A172 (cell line): ENCODE measurements at regions not wholly inside any gene's neighbourhood (a gene's known extent, or its start where the extent isn't known, plus 50 kb on each side); places are given as distances from the start of the nearest gene placed in this dataset.
"Not testable (repeated sequence)": the region's sequence is repeated elsewhere in the genome, so short reads cannot be mapped to it uniquely, and the experiment has no call there.

ENCODE experiments used
- DNase-seq: peaks from one replicate; pipeline ENCODE4 v3.0.0-alpha.2; 2015; ENCODE audit warnings: low spot score

- no peak for DNase-seq
Observed at GRCh38 chr17:69669441-69670178, 255.1 kb downstream of the MAP2K6 start.

GRCh38 chr17:69672924-69673323 is 258.4 kb downstream of the MAP2K6 start:
- DNase-seq = no peak

DNA sequence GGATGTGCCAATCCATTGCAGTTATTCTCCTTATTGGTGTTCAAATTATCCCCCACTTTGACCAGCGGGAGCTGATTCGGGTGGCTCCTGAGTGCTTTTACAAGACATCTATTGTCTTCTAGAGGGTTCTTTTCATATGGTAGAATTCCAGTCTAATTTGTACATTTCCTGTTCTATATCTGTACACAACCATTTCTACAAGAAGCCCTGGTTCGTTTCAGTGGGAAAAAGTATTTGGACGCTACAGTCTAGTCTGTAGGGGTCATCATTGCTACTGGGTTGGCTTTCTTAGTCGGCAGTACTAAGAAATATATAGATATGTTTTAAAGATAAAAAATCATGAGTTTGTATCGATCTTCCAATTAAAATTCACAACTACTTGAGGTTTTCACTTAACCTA is 262.6 kb downstream of the MAP2K6 start:
- no peak for DNase-seq

DNA sequence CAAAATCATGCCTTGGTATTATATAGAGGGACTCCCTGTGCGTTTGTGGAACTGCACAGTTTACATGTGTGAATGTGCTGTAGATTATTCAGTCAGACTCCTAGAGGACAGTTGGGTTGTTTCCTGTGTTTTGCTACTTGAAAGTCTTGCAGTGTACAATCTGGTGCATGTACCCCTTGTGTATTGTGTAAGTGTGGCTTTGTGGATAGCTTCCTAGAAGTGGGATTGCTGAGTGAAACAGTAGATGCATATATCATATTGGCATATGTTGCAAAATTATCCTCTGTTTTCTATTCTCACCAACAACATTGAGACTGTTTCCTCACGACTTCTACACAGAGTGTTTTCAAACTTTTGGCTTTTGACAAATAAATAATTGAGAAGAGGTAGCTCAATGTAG is 263.7 kb downstream of the MAP2K6 start:
- no peak for DNase-seq

DNA sequence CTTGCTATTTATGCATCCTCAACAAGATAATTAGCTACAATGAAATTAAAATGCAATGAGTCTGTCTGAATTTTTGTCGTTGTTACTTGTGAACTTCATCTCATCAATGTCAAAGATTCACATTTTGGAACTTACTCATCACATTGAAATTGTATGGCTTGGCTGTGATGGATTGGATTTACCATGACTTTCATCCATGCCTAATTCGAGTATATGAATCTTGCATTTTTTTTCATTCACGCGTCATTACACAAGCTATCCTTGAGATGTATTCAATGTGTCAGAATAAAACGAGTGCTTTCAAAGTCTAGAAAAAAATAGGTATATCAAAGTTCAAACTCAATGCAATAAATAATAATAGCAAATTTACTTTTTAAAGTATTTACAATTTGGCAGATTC is 265.3 kb downstream of the MAP2K6 start:
- DNase-seq = no peak

DNA sequence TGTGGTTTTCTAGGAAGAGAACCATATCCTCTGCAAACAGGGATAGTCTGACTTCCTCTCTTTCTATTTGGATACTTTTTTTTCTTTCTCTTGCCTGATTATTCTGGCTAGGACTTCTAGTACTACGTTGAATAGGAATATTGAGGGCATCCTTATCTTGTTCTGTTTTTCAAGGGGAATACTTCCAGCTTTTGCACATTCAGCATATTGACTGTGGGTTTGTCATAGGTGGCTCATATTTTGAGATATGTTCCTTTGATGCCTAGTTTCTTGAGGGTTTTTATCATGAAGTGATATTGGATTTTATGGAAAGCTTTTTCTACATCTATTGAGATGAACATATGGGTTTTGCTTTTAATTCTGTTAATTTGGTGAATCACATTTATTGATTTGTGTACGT is 269.8 kb downstream of the MAP2K6 start:
- no peak for DNase-seq

- DNase-seq = not testable (repeated sequence)
Observed at GRCh38 chr17:69685150-69685549, 270.7 kb downstream of the MAP2K6 start.

DNA sequence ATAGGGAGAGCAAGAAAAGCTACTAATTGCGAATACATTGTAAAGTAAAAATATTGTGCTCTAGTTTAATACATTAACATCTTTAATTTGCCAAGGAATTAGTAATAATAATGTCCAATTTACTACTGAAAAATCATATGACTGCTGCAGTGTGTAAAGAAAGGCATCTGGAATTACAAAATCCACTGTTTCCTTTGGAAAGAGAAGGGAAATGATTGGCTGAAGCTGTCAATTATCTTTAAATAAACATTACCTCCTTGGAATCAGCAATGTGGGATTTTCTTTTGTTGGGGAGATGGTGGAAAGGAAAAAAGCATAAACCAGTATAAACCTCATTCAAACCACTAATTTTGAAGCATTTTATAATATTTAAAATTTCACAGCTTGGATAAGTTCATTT is 276.0 kb downstream of the MAP2K6 start:
- DNase-seq = no peak

- no peak for DNase-seq
Observed at GRCh38 chr17:69692171-69692570, 277.7 kb downstream of the MAP2K6 start.

GRCh38 chr17:69695646-69696045 is 281.1 kb downstream of the MAP2K6 start:
- no peak for DNase-seq

DNA sequence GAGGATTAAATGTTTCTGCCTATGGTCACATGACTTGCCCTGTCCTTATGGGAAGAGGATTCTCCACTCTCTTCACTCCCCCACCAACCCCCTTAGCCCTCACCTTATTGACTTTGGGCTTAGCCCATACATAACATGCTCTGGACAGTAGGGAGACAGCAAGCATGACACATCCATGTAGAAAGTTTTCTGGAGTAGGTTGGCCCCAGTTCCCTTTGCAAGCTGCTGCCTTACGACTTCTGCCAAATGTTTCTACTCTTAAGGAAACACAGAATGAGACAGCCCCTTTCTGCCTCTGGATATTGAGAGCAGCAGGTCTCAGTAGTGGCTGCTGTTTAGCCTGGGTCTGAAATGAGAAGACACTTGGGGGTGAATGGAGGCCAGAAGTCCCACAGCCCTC is 282.2 kb downstream of the MAP2K6 start:
- DNase-seq = no peak

DNA sequence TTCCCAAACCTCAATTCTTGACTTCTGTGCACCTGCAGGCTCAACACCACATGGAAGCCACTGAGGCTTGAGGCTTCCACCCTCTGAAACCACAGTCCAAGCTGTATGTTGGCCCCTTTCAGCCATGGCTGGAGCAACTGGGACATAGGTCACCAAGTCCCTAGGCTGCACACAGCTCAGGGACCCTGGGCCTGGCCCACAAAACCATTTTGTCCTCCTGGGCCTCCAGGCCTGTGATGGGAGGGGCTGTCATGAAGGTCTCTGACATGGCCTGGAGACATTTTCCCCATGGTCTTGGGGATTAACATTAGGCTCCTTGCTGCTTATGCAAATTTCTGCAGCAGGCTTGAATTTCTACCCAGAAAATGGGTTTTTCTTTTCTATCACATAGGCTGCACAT is 283.9 kb downstream of the MAP2K6 start:
- not testable (repeated sequence) for DNase-seq

GRCh38 chr17:69702078-69702477 is 287.6 kb downstream of the MAP2K6 start:
- no peak for DNase-seq

- DNase-seq = no peak
Observed at GRCh38 chr17:69703751-69704150, 289.3 kb downstream of the MAP2K6 start.

DNA sequence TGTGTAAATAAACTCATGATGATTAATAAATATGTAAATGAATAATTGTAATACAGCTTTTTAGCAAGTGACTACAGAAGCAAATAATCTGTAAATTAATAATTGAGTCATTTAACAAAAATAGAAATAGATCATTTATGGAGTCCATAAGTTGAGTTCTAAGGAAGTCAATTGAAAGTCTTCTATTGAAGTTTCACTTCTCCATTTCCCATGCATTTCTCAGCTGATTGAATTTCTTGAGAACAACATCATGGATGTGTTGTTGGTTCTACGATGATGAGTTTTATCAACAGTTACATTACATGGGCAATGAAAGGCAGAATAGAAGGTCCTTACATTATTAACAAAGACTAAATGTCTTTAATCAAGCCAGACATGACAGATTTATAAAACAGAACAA is 290.4 kb downstream of the MAP2K6 start:
- DNase-seq = no peak

DNA sequence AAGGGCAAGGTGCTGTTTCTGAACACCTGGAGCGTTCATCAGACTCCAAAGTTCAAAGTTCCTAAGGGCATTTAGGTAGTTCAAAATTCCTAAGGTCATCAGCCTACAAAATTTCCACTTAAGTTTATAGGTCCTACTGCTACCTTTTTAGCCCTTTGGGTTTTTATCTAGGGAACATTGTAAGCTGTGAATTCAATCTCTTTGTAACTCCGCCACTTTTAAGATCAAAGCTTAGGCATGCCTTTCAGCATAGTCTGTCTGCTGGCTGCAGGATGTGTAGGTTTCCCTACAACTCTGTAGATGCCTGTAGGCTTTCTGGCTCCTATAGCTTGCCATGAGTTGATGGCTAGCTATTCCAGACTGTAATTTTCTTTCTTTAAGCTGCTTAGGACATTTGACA is 291.6 kb downstream of the MAP2K6 start:
- DNase-seq = no peak

- no peak for DNase-seq
Observed at GRCh38 chr17:69709441-69709840, 294.9 kb downstream of the MAP2K6 start.

DNA sequence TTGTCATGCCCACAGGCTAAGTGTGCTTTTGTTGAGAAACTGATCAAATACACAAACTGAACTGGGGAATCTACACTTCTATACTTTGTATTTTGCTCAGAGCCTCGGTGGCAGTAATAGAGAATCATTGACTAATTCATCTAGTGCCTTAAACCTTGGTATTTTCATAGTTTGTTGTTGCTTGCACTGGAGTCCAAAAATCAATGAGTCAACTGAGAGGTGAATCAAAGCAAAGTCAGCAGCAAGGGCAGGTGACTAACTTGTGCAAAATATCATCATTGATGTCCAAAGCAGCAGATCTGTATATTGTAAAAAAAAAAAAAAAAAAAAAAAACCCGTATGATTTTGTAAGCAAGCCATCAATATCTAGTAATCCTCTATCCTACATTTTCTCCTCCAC is 296.4 kb downstream of the MAP2K6 start:
- no peak for DNase-seq

- DNase-seq = no peak
Observed at GRCh38 chr17:69711541-69711940, 297.0 kb downstream of the MAP2K6 start.

- no peak for DNase-seq
Observed at GRCh38 chr17:69712801-69713311, 298.4 kb downstream of the MAP2K6 start.

DNA sequence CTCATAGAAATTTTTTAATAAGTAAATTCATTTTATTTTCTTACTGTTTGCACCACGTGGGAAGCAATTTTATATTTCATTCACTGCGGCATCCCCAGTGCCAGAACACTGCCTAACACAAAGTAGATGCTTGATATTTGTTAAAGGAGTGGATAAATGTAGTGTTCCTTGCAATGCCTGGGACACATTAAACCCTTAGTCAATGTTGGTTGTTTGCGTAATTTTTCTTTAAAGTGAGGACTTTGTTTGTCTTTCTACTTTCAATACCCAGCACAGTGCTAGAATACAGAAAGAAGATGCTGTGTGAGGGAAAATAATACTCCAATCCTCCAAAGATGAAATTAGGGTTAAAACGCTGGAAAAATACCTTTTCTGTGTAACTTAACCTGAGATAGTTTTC is 299.3 kb downstream of the MAP2K6 start:
- no peak for DNase-seq

DNA sequence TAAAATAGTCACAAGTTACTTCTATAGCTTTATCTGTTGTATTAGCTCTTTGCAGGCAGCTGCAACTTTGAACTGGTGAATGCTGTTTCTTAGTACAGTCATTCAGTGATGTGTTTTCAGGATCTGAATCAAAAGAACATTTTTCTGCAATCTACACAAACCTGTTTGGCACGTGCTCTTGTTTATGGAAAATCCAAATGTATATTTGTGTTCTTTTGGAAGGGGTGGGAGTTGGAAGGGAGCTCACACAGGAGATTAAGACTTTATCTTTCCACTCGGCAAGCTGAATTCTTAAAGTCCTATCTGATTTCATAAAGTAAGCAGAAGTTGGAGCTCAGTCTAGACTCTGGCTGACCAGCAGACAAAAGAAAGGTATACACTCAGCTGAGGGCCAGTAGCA is 300.2 kb downstream of the MAP2K6 start:
- no peak for DNase-seq

- no peak for DNase-seq
Observed at GRCh38 chr17:69715656-69716055, 301.2 kb downstream of the MAP2K6 start.

DNA sequence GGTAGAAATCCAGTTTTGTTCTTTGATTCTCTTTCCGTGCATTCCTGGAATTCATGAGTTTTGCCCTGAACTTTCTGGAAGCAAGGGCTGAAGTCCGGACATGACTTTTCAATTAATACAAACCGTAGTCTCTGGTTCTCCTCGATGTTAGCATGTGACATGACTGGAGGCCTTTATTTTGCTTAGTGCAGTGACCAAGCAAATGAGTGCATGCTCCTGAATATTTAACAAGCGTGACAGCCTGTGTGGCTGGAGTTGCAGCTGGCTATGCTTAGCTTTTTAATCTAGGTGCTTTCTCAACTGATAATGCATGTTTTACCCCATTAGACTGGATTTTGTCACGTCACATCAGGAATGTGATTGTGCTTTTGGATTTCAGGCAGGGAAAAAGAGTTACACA is 302.1 kb downstream of the MAP2K6 start:
- DNase-seq = no peak
